Activated naive CD4-positive, alpha-beta T cell treated with anti-CD3 and anti-CD28 coated beads, Interleukin-2, amount 50 U/mL, for 16 hours (primary cell): ENCODE measurements at regions not wholly inside any gene's neighbourhood (a gene's known extent, or its start where the extent isn't known, plus 50 kb on each side); places are given as distances from the start of the nearest gene placed in this dataset.
"Not testable (repeated sequence)": the region's sequence is repeated elsewhere in the genome, so short reads cannot be mapped to it uniquely, and the experiment has no call there.

Experiments
- DNase-seq: peaks from one replicate; pipeline ENCODE4 v3.0.0-alpha.2; 2020

GRCh38 chr16:31975826-31976419 lies 102.3 kb downstream of the ZNF267 start:
- not testable (repeated sequence) for DNase-seq

- DNase-seq = not testable (repeated sequence)
Observed at GRCh38 chr16:31978463-31978862, 104.9 kb downstream of the ZNF267 start.

GRCh38 chr16:31981739-31982138 lies 108.1 kb downstream of the ZNF267 start:
- not testable (repeated sequence) for DNase-seq

- DNase-seq = not testable (repeated sequence)
Observed at GRCh38 chr16:31982986-31983385, 109.4 kb downstream of the ZNF267 start.

GRCh38 chr16:31983666-31984065 lies 110.1 kb downstream of the ZNF267 start:
- DNase-seq = not testable (repeated sequence)

GRCh38 chr16:31986895-31987294 lies 113.3 kb downstream of the ZNF267 start:
- not testable (repeated sequence) for DNase-seq

GRCh38 chr16:31988595-31989581 lies 115.3 kb downstream of the ZNF267 start:
- DNase-seq = peak; percentile 62

- DNase-seq = not testable (repeated sequence)
Observed at GRCh38 chr16:31990261-31990660, 116.7 kb downstream of the ZNF267 start.

GRCh38 chr16:31990980-31991379 lies 117.4 kb downstream of the ZNF267 start:
- not testable (repeated sequence) for DNase-seq

- not testable (repeated sequence) for DNase-seq
Observed at GRCh38 chr16:31996325-31996724, 122.7 kb downstream of the ZNF267 start.

- DNase-seq = not testable (repeated sequence)
Observed at GRCh38 chr16:32002496-32002895, 128.9 kb downstream of the ZNF267 start.

GRCh38 chr16:32003819-32004218 lies 130.2 kb downstream of the ZNF267 start:
- DNase-seq = not testable (repeated sequence)

GRCh38 chr16:32038783-32039496 lies 165.3 kb downstream of the ZNF267 start:
- DNase-seq = not testable (repeated sequence)

GRCh38 chr16:32039919-32040318 lies 166.3 kb downstream of the ZNF267 start:
- not testable (repeated sequence) for DNase-seq

GRCh38 chr16:32066016-32066651 lies 187.0 kb upstream of the TP53TG3D start:
- peak; percentile 53 for DNase-seq

GRCh38 chr16:32071586-32071985 lies 181.5 kb upstream of the TP53TG3D start:
- not testable (repeated sequence) for DNase-seq

- DNase-seq = not testable (repeated sequence)
Observed at GRCh38 chr16:32083891-32084290, 169.2 kb upstream of the TP53TG3D start.

- DNase-seq = peak; percentile 8
Observed at GRCh38 chr16:32084656-32085401, 168.3 kb upstream of the TP53TG3D start.

GRCh38 chr16:32085438-32086141 lies 167.5 kb upstream of the TP53TG3D start:
- DNase-seq = peak; percentile 50

- DNase-seq = not testable (repeated sequence)
Observed at GRCh38 chr16:32115562-32115961, 137.5 kb upstream of the TP53TG3D start.

- DNase-seq = no peak
Observed at GRCh38 chr16:32116080-32116479, 137.0 kb upstream of the TP53TG3D start.
